Cardiac fibroblast (primary cell): ENCODE measurements at regions not wholly inside any gene's neighbourhood (a gene's known extent, or its start where the extent isn't known, plus 50 kb on each side); places are given as distances from the start of the nearest gene placed in this dataset.

Experiments
- DNase-seq, 2 donors: peaks; one replicate each; pipeline versions ENCODE4 v3.0.0 to v3.0.0-alpha.2; 2010; ENCODE audit warnings: low read depth in 2 of 2
- H3K4me3 ChIP-seq, 2 donors: replicated peaks in 1 of 2; 1 replicate in 1 of 2; 2 replicates in 1 of 2; pipeline ENCODE4 v1.5.1; 2011; ENCODE audit warnings: low read depth in 2 of 2, low read length in 2 of 2, mild to moderate bottlenecking in 2 of 2, moderate library complexity in 1 of 2
- TF ChIP-seq, protein P1 (sequence below): IDR thresholded peaks from one replicate; pipeline ENCODE4 v1.5.1; 2011; ENCODE audit warnings: low read depth, mild to moderate bottlenecking, low read length, inconsistent platforms

DNA sequence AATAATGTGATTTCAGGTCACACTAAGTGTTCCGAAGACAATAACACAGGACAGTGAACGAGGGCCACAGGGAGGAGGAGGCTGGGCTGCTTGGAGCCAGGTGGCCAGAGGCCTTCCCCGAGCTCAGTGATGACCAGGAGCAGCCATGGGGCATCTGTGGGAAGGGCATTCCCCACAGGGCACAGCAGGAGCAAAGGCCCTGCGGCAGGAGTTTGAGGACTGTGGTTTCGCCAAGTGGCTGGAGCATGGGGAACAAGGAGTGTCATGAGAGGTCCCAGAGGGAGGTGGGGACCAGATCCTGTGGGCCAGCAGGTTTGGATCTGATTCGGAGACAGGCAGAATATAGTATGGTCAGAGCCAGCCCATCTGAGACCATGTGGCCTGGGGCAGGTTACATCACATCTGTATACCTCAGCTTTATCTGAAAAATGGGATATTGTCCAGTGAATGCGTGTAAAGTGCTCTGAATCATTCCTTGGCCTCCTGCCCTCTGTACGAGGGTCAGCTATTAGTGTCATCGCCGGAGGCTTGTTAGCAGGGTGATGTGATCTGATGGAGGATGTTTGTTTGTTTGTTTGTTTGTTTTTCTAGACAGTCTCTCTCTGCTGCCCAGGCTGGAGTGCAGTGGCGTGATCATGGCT lies 176.8 kb downstream of the KATNIP start:
- TF ChIP-seq, protein P1, sequence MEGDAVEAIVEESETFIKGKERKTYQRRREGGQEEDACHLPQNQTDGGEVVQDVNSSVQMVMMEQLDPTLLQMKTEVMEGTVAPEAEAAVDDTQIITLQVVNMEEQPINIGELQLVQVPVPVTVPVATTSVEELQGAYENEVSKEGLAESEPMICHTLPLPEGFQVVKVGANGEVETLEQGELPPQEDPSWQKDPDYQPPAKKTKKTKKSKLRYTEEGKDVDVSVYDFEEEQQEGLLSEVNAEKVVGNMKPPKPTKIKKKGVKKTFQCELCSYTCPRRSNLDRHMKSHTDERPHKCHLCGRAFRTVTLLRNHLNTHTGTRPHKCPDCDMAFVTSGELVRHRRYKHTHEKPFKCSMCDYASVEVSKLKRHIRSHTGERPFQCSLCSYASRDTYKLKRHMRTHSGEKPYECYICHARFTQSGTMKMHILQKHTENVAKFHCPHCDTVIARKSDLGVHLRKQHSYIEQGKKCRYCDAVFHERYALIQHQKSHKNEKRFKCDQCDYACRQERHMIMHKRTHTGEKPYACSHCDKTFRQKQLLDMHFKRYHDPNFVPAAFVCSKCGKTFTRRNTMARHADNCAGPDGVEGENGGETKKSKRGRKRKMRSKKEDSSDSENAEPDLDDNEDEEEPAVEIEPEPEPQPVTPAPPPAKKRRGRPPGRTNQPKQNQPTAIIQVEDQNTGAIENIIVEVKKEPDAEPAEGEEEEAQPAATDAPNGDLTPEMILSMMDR = no peak
- DNase-seq = peak; percentile 80 to 81
- no peak overlapping the region for H3K4me3 ChIP-seq

DNA sequence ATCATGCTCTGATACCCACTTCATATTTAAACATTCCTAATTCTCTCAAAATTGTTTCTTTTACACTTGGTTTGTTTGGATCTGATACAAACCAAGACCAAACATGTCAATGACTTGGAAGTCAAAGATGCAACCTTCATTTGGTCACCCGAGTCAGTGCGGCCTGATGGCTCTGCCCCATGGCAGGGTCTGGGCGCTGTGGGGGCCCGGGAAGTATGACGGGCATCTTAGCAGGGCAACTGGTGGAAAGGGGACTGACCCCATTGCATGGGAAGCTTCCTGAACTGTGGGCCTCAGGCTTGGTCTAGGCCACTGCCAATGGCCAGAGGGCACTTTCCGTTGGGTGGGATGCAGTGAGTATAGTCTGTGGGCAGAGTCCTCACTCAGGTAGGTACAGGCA lies 178.0 kb downstream of the KATNIP start:
- TF ChIP-seq, protein P1 = no peak
- DNase-seq = no peak

DNA sequence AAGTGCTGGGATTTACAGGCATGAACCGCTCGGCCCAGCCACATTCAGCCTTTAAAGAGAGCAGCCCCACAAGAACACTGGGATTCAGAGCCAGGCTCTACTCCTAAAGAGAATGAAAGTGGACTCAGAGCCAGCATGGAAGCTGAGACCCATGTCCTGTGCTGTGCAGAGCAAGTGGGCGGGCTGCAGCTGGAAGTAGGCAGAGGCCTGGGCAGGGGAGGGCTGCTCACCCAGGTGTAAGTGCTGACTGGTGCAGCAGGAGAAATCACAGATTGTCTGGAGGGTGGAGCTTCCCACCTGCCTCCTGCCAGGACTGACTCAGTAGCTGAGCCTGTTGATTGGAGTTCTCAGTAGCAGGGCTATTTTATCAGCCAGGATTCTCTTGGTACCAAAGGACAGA lies 178.7 kb downstream of the KATNIP start:
- no peak for DNase-seq
- TF ChIP-seq, protein P1 = no peak
- H3K4me3 ChIP-seq = no peak overlapping the region

More for the DNA sequence above, 178.0 kb downstream of the KATNIP start:
- H3K4me3 ChIP-seq = no peak overlapping the region

DNA sequence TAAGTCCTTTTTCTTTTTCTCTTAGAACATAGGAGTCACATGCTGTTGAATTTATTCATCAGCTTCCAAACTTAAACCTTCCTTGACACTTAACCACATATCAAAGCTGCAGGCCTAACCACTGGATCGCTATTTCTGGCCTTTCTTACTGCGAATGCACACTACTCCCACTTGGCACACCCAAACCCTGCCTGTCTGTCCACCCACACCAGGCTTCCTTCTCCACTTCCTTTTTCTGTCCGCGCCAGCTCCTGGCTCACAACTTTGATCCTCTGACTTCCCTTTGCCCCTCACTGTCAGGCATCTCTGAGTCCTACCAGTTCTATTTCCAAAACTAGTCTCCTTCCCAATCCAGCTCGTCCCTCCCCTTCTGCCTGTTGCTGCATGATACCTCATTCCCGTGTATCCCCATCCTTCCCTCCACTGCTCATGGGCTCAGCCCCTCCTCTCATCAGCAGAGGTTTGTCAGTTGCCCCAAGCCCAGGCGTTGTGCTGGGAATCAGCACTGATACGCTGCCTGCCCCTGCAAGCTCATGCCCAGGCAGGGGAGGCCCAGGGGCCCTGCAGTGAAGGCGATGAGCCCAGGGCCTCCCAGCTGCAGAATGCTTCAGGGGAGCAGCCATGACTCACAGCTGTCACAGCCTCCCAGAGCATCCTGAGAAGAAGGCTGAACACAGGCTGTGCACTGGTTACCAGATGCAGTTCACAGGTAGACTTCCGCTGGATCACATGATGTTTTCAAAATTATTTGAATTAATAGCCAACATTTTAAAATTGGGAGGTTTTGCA lies 179.8 kb downstream of the KATNIP start:
- peak in 1 of 2 donors; percentile 72 for DNase-seq
- TF ChIP-seq, protein P1 = no peak
- H3K4me3 ChIP-seq = no peak overlapping the region

DNA sequence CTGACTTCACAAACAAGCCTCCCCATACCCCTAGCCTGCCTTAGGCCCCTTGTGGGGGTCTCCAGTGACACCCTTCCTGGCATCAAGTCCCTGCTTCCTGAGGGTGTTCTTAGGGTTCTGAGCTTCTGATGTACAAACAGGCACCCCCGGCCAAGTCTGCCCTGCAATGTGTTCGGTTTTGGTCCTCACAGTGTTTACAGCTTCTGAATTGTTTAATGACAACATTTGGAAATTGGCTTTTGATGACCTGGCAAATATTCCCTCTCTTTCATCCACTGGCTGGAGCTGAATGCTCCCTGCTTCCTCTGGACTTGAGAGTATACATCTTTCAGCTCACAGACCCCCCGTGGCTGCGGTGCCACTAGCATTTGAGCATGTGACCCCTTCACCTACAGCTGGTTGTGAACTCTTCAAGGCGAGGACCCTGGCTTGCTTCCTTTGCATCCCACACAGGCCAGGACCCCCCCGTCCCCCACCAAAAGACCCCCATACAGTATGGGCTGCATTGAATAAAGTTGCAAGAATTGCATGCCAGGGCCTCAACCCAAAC lies 180.8 kb downstream of the KATNIP start:
- H3K4me3 ChIP-seq = no peak overlapping the region
- TF ChIP-seq, protein P1 = no peak

DNA sequence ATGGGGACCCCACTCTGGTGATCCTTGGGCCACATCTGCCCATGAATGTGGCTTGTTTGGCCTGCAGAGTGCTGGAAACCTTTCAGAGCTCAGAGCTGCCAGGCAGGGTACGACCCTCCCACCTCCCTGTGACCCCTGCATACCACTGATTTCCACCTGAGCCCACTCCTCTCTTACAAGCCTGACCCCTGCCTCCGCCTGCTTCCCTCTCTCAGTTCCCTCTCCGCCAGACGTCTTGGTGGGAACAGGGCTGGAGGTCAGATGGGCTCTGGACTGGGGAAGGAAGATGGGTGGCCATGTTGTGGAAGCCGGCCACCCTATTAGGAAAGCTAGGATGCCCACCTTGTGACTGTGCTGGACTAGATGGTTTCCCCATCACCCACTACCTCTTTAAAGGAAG lies 185.1 kb downstream of the KATNIP start:
- no peak overlapping the region for H3K4me3 ChIP-seq
- TF ChIP-seq, protein P1 = no peak
- DNase-seq = no peak

More for the DNA sequence above, 180.8 kb downstream of the KATNIP start:
- no peak for DNase-seq
